ENCODE measurements at regions not wholly inside any gene's neighbourhood (a gene's known extent, or its start where the extent isn't known, plus 50 kb on each side); places are given as distances from the start of the nearest gene placed in this dataset.

GRCh38 chr9:18379073-18379811, 94.7 kb upstream of the ADAMTSL1 start:
- H3K9me3 ChIP-seq (ENCODE audit: control extremely low read depth in 1 of 3, control insufficient read depth in 2 of 3, insufficient read depth in 1 of 3, low read length in 2 of 3), result peaks cover 0 to 6% (median 0%) of the 10 kb centered on the region in 3 donors
- H3K79me2 ChIP-seq (ENCODE audit: control insufficient read depth, insufficient read depth, low read length), result no peaks in the 10 kb centered on the region
- ChIA-PET CTCF (no interaction called here), POLR2A (no interaction called here)
- TF ChIP-seq CTCF (IDR thresholded peaks at IDR 0.05) (no peak), EZH2 (IDR thresholded peaks at IDR 0.05; ENCODE audit: borderline replicate concordance, insufficient read depth, low read depth, low read length, poor library complexity, severe bottlenecking) (no peak)
- intact Hi-C loops (cut with micrococcal nuclease), result no loop called here
- ATAC-seq (ENCODE audit: low read depth) (no peak), DNase-seq (no peak)
- no peak overlapping the region for H3K4me2 ChIP-seq (replicated peaks; ENCODE audit: low read depth, low read length, poor library complexity, severe bottlenecking)
- H2AFZ ChIP-seq (ENCODE audit: insufficient read depth, low read depth, low read length, poor library complexity, severe bottlenecking), result no peak overlapping the region
- H3K9ac ChIP-seq (ENCODE audit: low read length), result no peak overlapping the region
- Mint-ChIP-seq H3K9me3 (ENCODE audit: insufficient read depth) (no peaks in the 10 kb centered on the region), H3K27me3 (no peaks in the 10 kb centered on the region), H3K4me1 (no peaks in the 10 kb centered on the region), H3K4me3 (no peak overlapping the region), H3K27ac (no peak overlapping the region)
- H3K36me3 ChIP-seq (replicated peaks in 1 of 2; ENCODE audit: control extremely low read depth in 1 of 2, control insufficient read depth in 1 of 2, extremely low read depth in 1 of 2, insufficient read depth in 2 of 2, low read length in 1 of 2), result no peaks in the 10 kb centered on the region
- no peaks in the 10 kb centered on the region for H3K4me1 ChIP-seq (ENCODE audit: control insufficient read depth in 2 of 2, insufficient read depth in 2 of 2, low read length in 2 of 2)
- H3K27ac ChIP-seq (ENCODE audit: low read length in 2 of 2), result no peak overlapping the region
- WGBS (ENCODE audit: insufficient coverage), result 83% methylated on average over 1 of the region's 5 CpGs
- H4K20me1 ChIP-seq (ENCODE audit: control insufficient read depth, insufficient read depth, low read length, poor library complexity, severe bottlenecking), result no peaks in the 10 kb centered on the region
- H3K27me3 ChIP-seq (replicated peaks in 1 of 4; ENCODE audit: control extremely low read depth in 1 of 4, control insufficient read depth in 3 of 4, insufficient read depth in 4 of 4, low read length in 3 of 4), result no peaks in the 10 kb centered on the region
- no peak overlapping the region for H3K4me3 ChIP-seq (ENCODE audit: control extremely low read depth in 1 of 5, extremely low read depth in 1 of 5, insufficient read depth in 1 of 5, low read depth in 2 of 5, low read length in 4 of 5)

GRCh38 chr9:18382243-18382642, 91.7 kb upstream of the ADAMTSL1 start:
- Mint-ChIP-seq H3K4me1 (no peaks in the 10 kb centered on the region), H3K4me3 (no peak overlapping the region), H3K27me3 (no peaks in the 10 kb centered on the region), H3K27ac (no peak overlapping the region), H3K9me3 (ENCODE audit: insufficient read depth) (no peaks in the 10 kb centered on the region)
- Histone ChIP-seq H3K4me3 (ENCODE audit: control extremely low read depth in 1 of 5, extremely low read depth in 1 of 5, insufficient read depth in 1 of 5, low read depth in 2 of 5, low read length in 4 of 5) (no peak overlapping the region), H3K27ac (ENCODE audit: low read length in 2 of 2) (no peak overlapping the region), H3K9me3 (ENCODE audit: control extremely low read depth in 1 of 3, control insufficient read depth in 2 of 3, insufficient read depth in 1 of 3, low read length in 2 of 3) (peaks cover 0 to 4% (median 0%) of the 10 kb centered on the region in 3 donors), H3K9ac (ENCODE audit: low read length) (no peak overlapping the region), H3K27me3 (replicated peaks in 1 of 4; ENCODE audit: control extremely low read depth in 1 of 4, control insufficient read depth in 3 of 4, insufficient read depth in 4 of 4, low read length in 3 of 4) (no peaks in the 10 kb centered on the region), H3K36me3 (replicated peaks in 1 of 2; ENCODE audit: control extremely low read depth in 1 of 2, control insufficient read depth in 1 of 2, extremely low read depth in 1 of 2, insufficient read depth in 2 of 2, low read length in 1 of 2) (no peaks in the 10 kb centered on the region), H3K79me2 (ENCODE audit: control insufficient read depth, insufficient read depth, low read length) (no peaks in the 10 kb centered on the region), H2AFZ (ENCODE audit: insufficient read depth, low read depth, low read length, poor library complexity, severe bottlenecking) (no peak overlapping the region), H4K20me1 (ENCODE audit: control insufficient read depth, insufficient read depth, low read length, poor library complexity, severe bottlenecking) (no peaks in the 10 kb centered on the region), H3K4me2 (replicated peaks; ENCODE audit: low read depth, low read length, poor library complexity, severe bottlenecking) (no peak overlapping the region), H3K4me1 (ENCODE audit: control insufficient read depth in 2 of 2, insufficient read depth in 2 of 2, low read length in 2 of 2) (no peaks in the 10 kb centered on the region)
- intact Hi-C loops (cut with micrococcal nuclease), result no loop called here
- 100% methylated on average over 1 of the region's 4 CpGs for WGBS (ENCODE audit: insufficient coverage)
- ChIA-PET CTCF (no interaction called here), POLR2A (no interaction called here)
- no peak for ATAC-seq (ENCODE audit: low read depth)
- DNase-seq, result no peak
- TF ChIP-seq CTCF (IDR thresholded peaks at IDR 0.05), result no peak
- TF ChIP-seq EZH2 (IDR thresholded peaks at IDR 0.05; ENCODE audit: borderline replicate concordance, insufficient read depth, low read depth, low read length, poor library complexity, severe bottlenecking), result no peak

Measured in B cell (primary cell).